ENCODE measurements at regions not wholly inside any gene's neighbourhood (a gene's known extent, or its start where the extent isn't known, plus 50 kb on each side); places are given as distances from the start of the nearest gene placed in this dataset.

GRCh38 chr16:6343157-6343556 is 989.5 kb upstream of the RBFOX1 start:
- H3K4me3 ChIP-seq (ENCODE audit: low read depth, low read length) = no peak overlapping the region
- TF ChIP-seq CTCF (IDR thresholded peaks at IDR 0.05; ENCODE audit: insufficient read depth, low read depth, low read length) = no peak
- DNase-seq (ENCODE audit: low read depth) = no peak

- H3K4me3 ChIP-seq (ENCODE audit: low read depth, low read length) = no peak overlapping the region
- no peak for DNase-seq (ENCODE audit: low read depth)
- TF ChIP-seq CTCF (IDR thresholded peaks at IDR 0.05; ENCODE audit: insufficient read depth, low read depth, low read length) = no peak
These were observed 990.7 kb upstream of the RBFOX1 start for GRCh38 chr16:6341981-6342380.

GRCh38 chr16:6335072-6335471 is 997.6 kb upstream of the RBFOX1 start:
- DNase-seq (ENCODE audit: low read depth) = no peak
- no peak overlapping the region for H3K4me3 ChIP-seq (ENCODE audit: low read depth, low read length)
- TF ChIP-seq CTCF (IDR thresholded peaks at IDR 0.05; ENCODE audit: insufficient read depth, low read depth, low read length) = peak; percentile 30

GRCh38 chr16:6331770-6332169 is 1000.9 kb upstream of the RBFOX1 start:
- no peak for DNase-seq (ENCODE audit: low read depth)
- no peak for TF ChIP-seq CTCF (IDR thresholded peaks at IDR 0.05; ENCODE audit: insufficient read depth, low read depth, low read length)
- no peak overlapping the region for H3K4me3 ChIP-seq (ENCODE audit: low read depth, low read length)

- H3K4me3 ChIP-seq (ENCODE audit: low read depth, low read length) = no peak overlapping the region
- DNase-seq (ENCODE audit: low read depth) = no peak
- no peak for TF ChIP-seq CTCF (IDR thresholded peaks at IDR 0.05; ENCODE audit: insufficient read depth, low read depth, low read length)
These were observed 1014.7 kb upstream of the RBFOX1 start for GRCh38 chr16:6317934-6318333.

GRCh38 chr16:6309271-6309670 is 1023.4 kb upstream of the RBFOX1 start:
- no peak for TF ChIP-seq CTCF (IDR thresholded peaks at IDR 0.05; ENCODE audit: insufficient read depth, low read depth, low read length)
- no peak for DNase-seq (ENCODE audit: low read depth)
- H3K4me3 ChIP-seq (ENCODE audit: low read depth, low read length) = no peak overlapping the region

GRCh38 chr16:6308176-6308575 is 1024.5 kb upstream of the RBFOX1 start:
- TF ChIP-seq CTCF (IDR thresholded peaks at IDR 0.05; ENCODE audit: insufficient read depth, low read depth, low read length) = no peak

More at GRCh38 chr16:6308176-6308575, 1024.5 kb upstream of the RBFOX1 start:
- no peak overlapping the region for H3K4me3 ChIP-seq (ENCODE audit: low read depth, low read length)
- no peak for DNase-seq (ENCODE audit: low read depth)

All from fibroblast of villous mesenchyme (primary cell).